ENCODE measurements at regions not wholly inside any gene's neighbourhood (a gene's known extent, or its start where the extent isn't known, plus 50 kb on each side); places are given as distances from the start of the nearest gene placed in this dataset.

- no peak for TF ChIP-seq CTCF (conservative IDR thresholded peaks at IDR 0.05; ENCODE audit: low read depth, low read length)
- TF ChIP-seq EZH2 (IDR thresholded peaks at IDR 0.05; ENCODE audit: borderline replicate concordance, low read depth, low read length, poor library complexity, severe bottlenecking), result no peak
These were observed 123.6 kb upstream of the SRSF6 start for GRCh38 chr20:43334080-43334479.
